ENCODE measurements at regions not wholly inside any gene's neighbourhood (a gene's known extent, or its start where the extent isn't known, plus 50 kb on each side); places are given as distances from the start of the nearest gene placed in this dataset.

DNA sequence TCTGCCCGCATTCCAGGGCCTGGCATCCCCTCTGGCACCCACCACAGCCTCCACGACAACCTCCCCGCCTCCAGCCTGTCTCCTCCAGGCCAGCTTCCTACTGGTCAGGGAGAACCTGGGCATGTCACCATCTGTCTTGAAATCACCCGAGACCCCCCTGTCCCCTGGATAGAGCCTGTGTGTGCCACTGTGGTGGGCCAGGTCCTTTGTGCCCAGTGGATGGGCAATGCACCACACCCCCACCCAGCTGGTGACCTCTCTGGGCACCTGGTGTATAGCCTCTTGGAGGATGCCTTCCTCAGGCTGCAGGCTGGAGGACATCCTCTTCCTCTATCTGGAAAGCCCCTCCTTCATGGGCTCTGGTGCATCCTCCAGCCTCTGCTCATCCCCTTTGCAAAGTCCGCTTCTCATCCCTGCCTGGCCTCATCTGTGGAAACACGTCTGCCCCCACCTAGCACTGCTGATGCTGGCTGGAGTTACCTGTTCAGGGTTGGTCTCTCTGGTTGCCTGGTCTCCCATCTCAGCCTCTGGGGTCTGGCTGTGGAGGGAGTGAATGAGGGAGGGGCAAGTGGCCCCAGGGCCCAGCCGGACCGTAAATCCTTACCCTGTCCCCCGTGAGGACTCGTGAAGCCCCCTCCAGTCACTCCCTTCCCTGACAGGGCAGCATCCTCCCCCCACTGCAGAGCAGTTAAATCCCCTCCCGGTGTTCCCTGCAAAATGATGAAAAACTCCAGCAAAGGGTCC lies 589.6 kb downstream of the TBC1D22A start:
- TF ChIP-seq, protein P1, sequence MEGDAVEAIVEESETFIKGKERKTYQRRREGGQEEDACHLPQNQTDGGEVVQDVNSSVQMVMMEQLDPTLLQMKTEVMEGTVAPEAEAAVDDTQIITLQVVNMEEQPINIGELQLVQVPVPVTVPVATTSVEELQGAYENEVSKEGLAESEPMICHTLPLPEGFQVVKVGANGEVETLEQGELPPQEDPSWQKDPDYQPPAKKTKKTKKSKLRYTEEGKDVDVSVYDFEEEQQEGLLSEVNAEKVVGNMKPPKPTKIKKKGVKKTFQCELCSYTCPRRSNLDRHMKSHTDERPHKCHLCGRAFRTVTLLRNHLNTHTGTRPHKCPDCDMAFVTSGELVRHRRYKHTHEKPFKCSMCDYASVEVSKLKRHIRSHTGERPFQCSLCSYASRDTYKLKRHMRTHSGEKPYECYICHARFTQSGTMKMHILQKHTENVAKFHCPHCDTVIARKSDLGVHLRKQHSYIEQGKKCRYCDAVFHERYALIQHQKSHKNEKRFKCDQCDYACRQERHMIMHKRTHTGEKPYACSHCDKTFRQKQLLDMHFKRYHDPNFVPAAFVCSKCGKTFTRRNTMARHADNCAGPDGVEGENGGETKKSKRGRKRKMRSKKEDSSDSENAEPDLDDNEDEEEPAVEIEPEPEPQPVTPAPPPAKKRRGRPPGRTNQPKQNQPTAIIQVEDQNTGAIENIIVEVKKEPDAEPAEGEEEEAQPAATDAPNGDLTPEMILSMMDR (conservative IDR thresholded peaks at IDR 0.05; ENCODE audit: low read depth in 2 of 2), result no peak
- TF ChIP-seq EZH2phosphoT487 (IDR thresholded peaks at IDR 0.05; ENCODE audit: unreplicated experiment) (no peak), EZH2 (IDR thresholded peaks at IDR 0.05; ENCODE audit: low read depth, unreplicated experiment) (no peak), JUNB (IDR thresholded peaks at IDR 0.05; ENCODE audit: unreplicated experiment) (no peak), POLR2AphosphoS5 (IDR thresholded peaks at IDR 0.05; ENCODE audit: low read depth) (no peak)
- TF ChIP-seq, protein P2, sequence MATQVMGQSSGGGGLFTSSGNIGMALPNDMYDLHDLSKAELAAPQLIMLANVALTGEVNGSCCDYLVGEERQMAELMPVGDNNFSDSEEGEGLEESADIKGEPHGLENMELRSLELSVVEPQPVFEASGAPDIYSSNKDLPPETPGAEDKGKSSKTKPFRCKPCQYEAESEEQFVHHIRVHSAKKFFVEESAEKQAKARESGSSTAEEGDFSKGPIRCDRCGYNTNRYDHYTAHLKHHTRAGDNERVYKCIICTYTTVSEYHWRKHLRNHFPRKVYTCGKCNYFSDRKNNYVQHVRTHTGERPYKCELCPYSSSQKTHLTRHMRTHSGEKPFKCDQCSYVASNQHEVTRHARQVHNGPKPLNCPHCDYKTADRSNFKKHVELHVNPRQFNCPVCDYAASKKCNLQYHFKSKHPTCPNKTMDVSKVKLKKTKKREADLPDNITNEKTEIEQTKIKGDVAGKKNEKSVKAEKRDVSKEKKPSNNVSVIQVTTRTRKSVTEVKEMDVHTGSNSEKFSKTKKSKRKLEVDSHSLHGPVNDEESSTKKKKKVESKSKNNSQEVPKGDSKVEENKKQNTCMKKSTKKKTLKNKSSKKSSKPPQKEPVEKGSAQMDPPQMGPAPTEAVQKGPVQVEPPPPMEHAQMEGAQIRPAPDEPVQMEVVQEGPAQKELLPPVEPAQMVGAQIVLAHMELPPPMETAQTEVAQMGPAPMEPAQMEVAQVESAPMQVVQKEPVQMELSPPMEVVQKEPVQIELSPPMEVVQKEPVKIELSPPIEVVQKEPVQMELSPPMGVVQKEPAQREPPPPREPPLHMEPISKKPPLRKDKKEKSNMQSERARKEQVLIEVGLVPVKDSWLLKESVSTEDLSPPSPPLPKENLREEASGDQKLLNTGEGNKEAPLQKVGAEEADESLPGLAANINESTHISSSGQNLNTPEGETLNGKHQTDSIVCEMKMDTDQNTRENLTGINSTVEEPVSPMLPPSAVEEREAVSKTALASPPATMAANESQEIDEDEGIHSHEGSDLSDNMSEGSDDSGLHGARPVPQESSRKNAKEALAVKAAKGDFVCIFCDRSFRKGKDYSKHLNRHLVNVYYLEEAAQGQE (IDR thresholded peaks at IDR 0.05; ENCODE audit: unreplicated experiment), result no peak
- TF ChIP-seq, protein P3, sequence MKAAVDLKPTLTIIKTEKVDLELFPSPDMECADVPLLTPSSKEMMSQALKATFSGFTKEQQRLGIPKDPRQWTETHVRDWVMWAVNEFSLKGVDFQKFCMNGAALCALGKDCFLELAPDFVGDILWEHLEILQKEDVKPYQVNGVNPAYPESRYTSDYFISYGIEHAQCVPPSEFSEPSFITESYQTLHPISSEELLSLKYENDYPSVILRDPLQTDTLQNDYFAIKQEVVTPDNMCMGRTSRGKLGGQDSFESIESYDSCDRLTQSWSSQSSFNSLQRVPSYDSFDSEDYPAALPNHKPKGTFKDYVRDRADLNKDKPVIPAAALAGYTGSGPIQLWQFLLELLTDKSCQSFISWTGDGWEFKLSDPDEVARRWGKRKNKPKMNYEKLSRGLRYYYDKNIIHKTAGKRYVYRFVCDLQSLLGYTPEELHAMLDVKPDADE (IDR thresholded peaks at IDR 0.05), result no peak

All from GM23338 (cell line).